K562 (cell line): ENCODE measurements at regions not wholly inside any gene's neighbourhood (a gene's known extent, or its start where the extent isn't known, plus 50 kb on each side); places are given as distances from the start of the nearest gene placed in this dataset.

ENCODE experiments used
- ATAC-seq: fragments of 200-7000 bp; cut with Tn5 transposase; 3 replicates; pipeline ENCODE4 v1.9.1; 2020; ENCODE audit warnings: moderate library complexity
- BruUV-seq: library from RNA; stranded (reverse); fragments of 400-500 nt; replicated peaks from 2 replicates; lab custom pipeline; 2021; lab: Mats Ljungman, UMichigan
- CTCF ChIA-PET: fragments of 300-600 bp; formaldehyde crosslinking; extraction: SDS; loops from one replicate; lab custom pipeline; 2021; ENCODE audit warnings: low intra/inter-chr PET ratio; lab: Yijun Ruan, JAX
- POLR2A ChIA-PET: fragments of 300-600, 350-650 bp; sonication (Branson Sonifier 250); formaldehyde crosslinking; extraction: SDS; loops from one replicate; lab custom pipeline; 2021; ENCODE audit warnings: antibody characterized with exemption, inconsistent platforms; lab: Yijun Ruan, JAX
- DNase-seq, 4 experiments: peaks; one replicate each; pipeline versions ENCODE4 v3.0.0 to v3.0.0-alpha.2; 2011 to 2018; ENCODE audit warnings: low spot score in 3 of 4, mixed read lengths in 3 of 4; ENCODE audit errors: extremely low read depth in 1 of 4
- FAIRE-seq: peaks from 2 replicates; lab custom pipeline; 2011; peaks lifted over from hg19 to GRCh38; lab: Jason Lieb, UNC
- H2AFZ ChIP-seq: 2 replicates; pipeline ENCODE4 v1.6.0; 2011; ENCODE audit warnings: low read depth, low read length, control low read depth, inconsistent platforms
- H3K27ac ChIP-seq: fragments of 200-600 bp; 3 replicates; pipeline ENCODE4 v1.8.0; 2011; ENCODE audit warnings: low read depth, mild to moderate bottlenecking, control low read depth, inconsistent platforms, low read length, moderate library complexity, mixed read lengths; ENCODE audit errors: extremely low read depth
- H3K27me3 ChIP-seq, 2 experiments: fragments of 300-600 bp in 1 of 2; 2 replicates in 1 of 2; 3 replicates in 1 of 2; pipeline versions ENCODE4 v1.6.0 to v1.8.0; 2011; ENCODE audit warnings: inconsistent platforms in 2 of 2, low read length in 2 of 2, mild to moderate bottlenecking in 1 of 2, mixed read lengths in 1 of 2, moderate library complexity in 1 of 2; ENCODE audit not compliant: control insufficient read depth in 2 of 2, insufficient read depth in 2 of 2
- H3K36me3 ChIP-seq: fragments of 300-600 bp; 3 replicates; pipeline ENCODE4 v1.8.0; 2011; ENCODE audit warnings: mild to moderate bottlenecking, low read length, inconsistent platforms; ENCODE audit not compliant: control insufficient read depth, insufficient read depth
- H3K4me1 ChIP-seq, 2 experiments: fragments of 200-600 bp in 1 of 2; replicated peaks in 1 of 2; 2 replicates in 1 of 2; 3 replicates in 1 of 2; pipeline versions ENCODE4 v1.5.1 to v1.8.0; 2011; ENCODE audit warnings: inconsistent platforms in 2 of 2, low read length in 2 of 2, mild to moderate bottlenecking in 1 of 2, mixed read lengths in 1 of 2, moderate library complexity in 1 of 2; ENCODE audit not compliant: control insufficient read depth in 2 of 2, insufficient read depth in 2 of 2
- H3K4me2 ChIP-seq: 2 replicates; pipeline ENCODE4 v1.6.1; 2011; ENCODE audit warnings: low read length, control low read depth, inconsistent platforms, mixed read lengths; ENCODE audit not compliant: insufficient read depth
- H3K4me3 ChIP-seq: fragments of 200-600 bp; sonication (generic), shearing (Covaris generic); 2 replicates; pipeline ENCODE4 v1.5.1; 2016; ENCODE audit warnings: control low read depth, inconsistent platforms
- H3K79me2 ChIP-seq: fragments of 200-600 bp; 3 replicates; pipeline ENCODE4 v1.8.0; 2011; ENCODE audit warnings: low read length, inconsistent platforms; ENCODE audit not compliant: control insufficient read depth, insufficient read depth
- H3K9ac ChIP-seq, 2 experiments: 2 replicates each; pipeline versions ENCODE4 v1.6.0 to v1.6.1; 2011; ENCODE audit warnings: low read depth in 2 of 2, low read length in 2 of 2, control low read depth in 1 of 2, inconsistent platforms in 1 of 2, mild to moderate bottlenecking in 1 of 2, mixed read lengths in 1 of 2; ENCODE audit not compliant: insufficient read depth in 1 of 2
- H3K9me1 ChIP-seq: one replicate; pipeline ENCODE4 v1.6.0; 2011; ENCODE audit warnings: inconsistent platforms, mild to moderate bottlenecking, low read length, moderate library complexity; ENCODE audit not compliant: control insufficient read depth, insufficient read depth
- H3K9me3 ChIP-seq: replicated peaks from 2 replicates; pipeline ENCODE4 v1.5.1; 2011; ENCODE audit warnings: low read depth, low read length, inconsistent platforms; ENCODE audit not compliant: control insufficient read depth, insufficient read depth
- H4K20me1 ChIP-seq: replicated peaks from 2 replicates; pipeline ENCODE4 v1.6.1; 2011; ENCODE audit warnings: low read length, inconsistent platforms, mixed read lengths; ENCODE audit not compliant: control insufficient read depth, insufficient read depth
- ATF6 ChIP-seq: sonication (generic); formaldehyde crosslinking; IDR thresholded peaks from 2 replicates; pipeline ENCODE4 v1.4.0; 2020; ENCODE audit warnings: mild to moderate bottlenecking, missing genetic modification reagents
- CGGBP1 ChIP-seq: fragments of 250-450 bp; sonication (Bioruptor Pico); IDR thresholded peaks from 2 replicates; pipeline ENCODE4 v1.9.0; 2021; ENCODE audit warnings: mild to moderate bottlenecking
- DEAF1 ChIP-seq: fragments of 450-650 bp; formaldehyde crosslinking; IDR thresholded peaks from 2 replicates; pipeline ENCODE4 v1.4.0; 2020; ENCODE audit warnings: mild to moderate bottlenecking, moderate library complexity
- GTF2E2 ChIP-seq: fragments of 200-800 bp; sonication (Bioruptor generic); IDR thresholded peaks from 2 replicates; pipeline ENCODE4 v1.6.1; 2016; ENCODE audit warnings: missing genetic modification characterization, missing compliant biosample characterization
- PPARD ChIP-seq: fragments of 250-450 bp; sonication (Bioruptor Pico); IDR thresholded peaks from 2 replicates; pipeline ENCODE4 v1.8.0; 2022; ENCODE audit warnings: inconsistent platforms, mild to moderate bottlenecking, moderate library complexity
- SRSF7 ChIP-seq: fragments of 200-400 bp; formaldehyde crosslinking; optimal IDR thresholded peaks from 2 replicates; pipeline ENCODE3; 2017; ENCODE audit warnings: mild to moderate bottlenecking, low read depth, low read length
- ZNF592 ChIP-seq: fragments of 450-650 bp; IDR thresholded peaks from 2 replicates; pipeline ENCODE4 v1.6.1; 2017; ENCODE audit warnings: antibody characterized with exemption, mild to moderate bottlenecking
- whole genome bisulfite sequencing: fragments of 100-300 bp; shearing (Covaris generic); methylation state at CpG from one replicate; pipeline ENCODE4 v1.1.6; 2016; ENCODE audit warnings: low coverage, mixed read lengths; ENCODE audit not compliant: insufficient coverage; ENCODE audit errors: missing lambda C conversion rate; 5-methylcytosine and 5-hydroxymethylcytosine counted together
- in situ Hi-C: fragments of 300-500 bp; cut with MboI; formaldehyde crosslinking; loops from 4 replicates; pipeline ENCODE4 v1.15.0; 2018; ENCODE audit warnings: inconsistent platforms, mixed read lengths
- intact Hi-C: fragments of 100-400 bp; cut with micrococcal nuclease; formaldehyde crosslinking; loops from 2 replicates; pipeline ENCODE4 v1.14.2; 2022

- TF ChIP-seq DEAF1 (CRISPR knock-in tag), result no peak
Measured at GRCh38 chr4:152109531-152110509, 349.0 kb upstream of the GATB start (continued).

DNA sequence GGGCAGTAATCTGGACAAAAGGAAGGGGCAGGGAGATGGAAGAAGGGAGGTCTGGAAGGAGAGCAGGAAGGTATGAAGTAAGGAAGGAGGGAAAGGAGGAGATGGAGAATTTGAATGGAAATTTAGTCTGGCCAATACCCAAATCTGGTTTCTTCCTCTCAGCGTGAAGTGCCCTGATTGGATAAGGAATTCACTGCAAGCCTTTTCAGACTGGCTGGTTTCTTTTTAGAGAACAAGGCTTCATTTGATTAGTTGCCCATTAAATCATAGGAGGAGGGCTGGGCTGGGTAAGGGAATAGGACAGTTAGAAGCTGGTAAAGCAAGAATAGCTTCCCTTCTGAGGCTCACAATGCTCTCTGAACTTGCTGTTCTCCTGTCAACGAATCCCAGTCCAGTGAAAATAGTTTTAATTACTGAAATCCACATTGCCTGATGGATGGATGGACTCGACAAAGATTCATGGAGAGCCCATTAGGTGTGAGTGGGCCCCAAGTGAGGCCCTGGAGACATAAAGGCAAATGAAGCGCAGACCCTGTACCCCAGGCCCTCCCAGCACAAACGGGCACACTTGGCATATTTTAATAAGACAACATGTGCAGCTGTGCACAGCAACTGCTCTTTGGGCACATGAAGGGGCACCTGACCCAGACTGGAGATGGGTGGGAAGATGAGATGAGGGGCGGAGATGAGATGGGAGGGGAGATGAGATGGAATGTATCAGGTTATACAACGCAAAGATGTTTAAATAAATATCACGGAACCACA, 347.1 kb upstream of the GATB start:
- no TSS peak for BruUV-seq
- FAIRE-seq, result no peak
- H4K20me1 ChIP-seq, result no peaks in the 10 kb centered on the region
- intact Hi-C loops (no loop called here), in situ Hi-C loops (no loop called here)
- ChIA-PET CTCF (interaction anchor here (0.5 kb wide), 1 partner anchor 745 kb away, joined by 3 read pairs; no protein-coding TSS in a partner anchor), POLR2A (no interaction called here)
- H3K36me3 ChIP-seq, result no peaks in the 10 kb centered on the region
- no peaks in the 10 kb centered on the region for H3K9me1 ChIP-seq
- no peak for ATAC-seq
- H3K27ac ChIP-seq, result no peak overlapping the region
- no peak overlapping the region for H2AFZ ChIP-seq
- H3K4me2 ChIP-seq, result no peak overlapping the region
- 5% methylated on average over 8 of the region's 8 CpGs for WGBS
- no peak overlapping the region for H3K9ac ChIP-seq
- DNase-seq, result no peak
- H3K4me3 ChIP-seq, result no peak overlapping the region
- peaks cover 2 to 11% of the 10 kb centered on the region in 2 experiments; a peak in 4 of 5 replicates for H3K27me3 ChIP-seq
- no peaks in the 10 kb centered on the region for H3K79me2 ChIP-seq
- peaks cover 0 to 16% of the 10 kb centered on the region in 2 experiments; a peak in 2 of 5 replicates for H3K4me1 ChIP-seq
- no peaks in the 10 kb centered on the region for H3K9me3 ChIP-seq
- TF ChIP-seq ZNF592, result no peak
- no peak for TF ChIP-seq CGGBP1 (CRISPR knock-in tag)
- TF ChIP-seq ATF6 (CRISPR knock-in tag), result no peak
- no peak for TF ChIP-seq GTF2E2
- no peak for TF ChIP-seq SRSF7
- TF ChIP-seq PPARD, result no peak
